ENCODE measurements at regions not wholly inside any gene's neighbourhood (a gene's known extent, or its start where the extent isn't known, plus 50 kb on each side); places are given as distances from the start of the nearest gene placed in this dataset.
A peak's percentile ranks its signal among the peaks of the same experiment; 100 is the strongest.

- Histone ChIP-seq H3K27me3 (no peaks in the 10 kb centered on the region), H3K4me3 (no peak overlapping the region), H3K4me1 (replicated peaks in 1 of 2) (peaks cover 0 to 4% of the 10 kb centered on the region in 2 donors), H3K9me3 (replicated peaks in 1 of 3) (peaks cover 0 to 5% (median 0%) of the 10 kb centered on the region in 3 donors), H3K27ac (no peak overlapping the region), H3K36me3 (replicated peaks in 1 of 2) (no peaks in the 10 kb centered on the region)
- WGBS, 4 donors: 81 to 87% (median 85%) methylated on average over 7 of the region's 7 CpGs
- no peak for DNase-seq
- intact Hi-C loops (cut with DNase I): no loop called here
- no peak for TF ChIP-seq CTCF (IDR thresholded peaks at IDR 0.05)
- no peak for TF ChIP-seq POLR2A (IDR thresholded peaks at IDR 0.05)
These were observed 316.9 kb upstream of the ZEB2 start for GRCh38 chr2:144836635-144837350.

- no peak for DNase-seq
- intact Hi-C loops (cut with DNase I): no loop called here
- Histone ChIP-seq H3K36me3 (replicated peaks in 1 of 2) (no peaks in the 10 kb centered on the region), H3K27me3 (no peaks in the 10 kb centered on the region), H3K4me3 (no peak overlapping the region), H3K27ac (no peak overlapping the region), H3K9me3 (replicated peaks in 1 of 3) (peaks cover 0 to 5% (median 0%) of the 10 kb centered on the region in 3 donors), H3K4me1 (replicated peaks in 1 of 2) (peaks cover 0 to 4% of the 10 kb centered on the region in 2 donors)
- no peak for TF ChIP-seq CTCF (IDR thresholded peaks at IDR 0.05)
- TF ChIP-seq POLR2A (IDR thresholded peaks at IDR 0.05): no peak
- 84 to 86% (median 85%) methylated on average over 4 of the region's 4 CpGs for WGBS, 4 donors
These were observed 315.9 kb upstream of the ZEB2 start for GRCh38 chr2:144835634-144836350.

- peaks cover 0 to 4% of the 10 kb centered on the region in 2 donors for H3K4me1 ChIP-seq (replicated peaks in 1 of 2)
- WGBS, 4 donors: 35 to 46% (median 41%) methylated on average over 5 of the region's 5 CpGs
- peaks cover 0 to 2% (median 0%) of the 10 kb centered on the region in 3 donors for H3K9me3 ChIP-seq (replicated peaks in 1 of 3)
- TF ChIP-seq POLR2A (IDR thresholded peaks at IDR 0.05): no peak
- no peak for TF ChIP-seq CTCF (IDR thresholded peaks at IDR 0.05)
- intact Hi-C loops (cut with DNase I): no loop called here
- DNase-seq: peak in 2 of 7 donors; percentile 9 to 15
- no peaks in the 10 kb centered on the region for H3K36me3 ChIP-seq (replicated peaks in 1 of 2)
- no peak overlapping the region for H3K4me3 ChIP-seq
- H3K27ac ChIP-seq: no peak overlapping the region
- no peaks in the 10 kb centered on the region for H3K27me3 ChIP-seq
These were observed 315.2 kb upstream of the ZEB2 start for GRCh38 chr2:144834998-144835633.

- DNase-seq: no peak
- H3K9me3 ChIP-seq (replicated peaks in 1 of 3): no peaks in the 10 kb centered on the region
- no peaks in the 10 kb centered on the region for H3K36me3 ChIP-seq (replicated peaks in 1 of 2)
- no peaks in the 10 kb centered on the region for H3K27me3 ChIP-seq
- H3K4me3 ChIP-seq: no peak overlapping the region
- no peak overlapping the region for H3K27ac ChIP-seq
- H3K4me1 ChIP-seq (replicated peaks in 1 of 2): peaks cover 0 to 4% of the 10 kb centered on the region in 2 donors
- WGBS, 4 donors: 56 to 63% (median 61%) methylated on average over 4 of the region's 4 CpGs
- no peak for TF ChIP-seq CTCF (IDR thresholded peaks at IDR 0.05)
- TF ChIP-seq POLR2A (IDR thresholded peaks at IDR 0.05): no peak
- intact Hi-C loops (cut with DNase I): no loop called here
These were observed 314.4 kb upstream of the ZEB2 start for GRCh38 chr2:144834363-144834762.
